ENCODE measurements at regions not wholly inside any gene's neighbourhood (a gene's known extent, or its start where the extent isn't known, plus 50 kb on each side); places are given as distances from the start of the nearest gene placed in this dataset.
A peak's percentile ranks its signal among the peaks of the same experiment; 100 is the strongest.

GRCh38 chrX:88526385-88526784, 220.6 kb upstream of the CPXCR1 start:
- no peak for DNase-seq (ENCODE audit: low read depth)

- DNase-seq (ENCODE audit: low read depth): no peak
Measured at GRCh38 chrX:88558421-88558820, 188.6 kb upstream of the CPXCR1 start.

- no peak for DNase-seq (ENCODE audit: low read depth)
Measured at GRCh38 chrX:88560673-88561330, 186.2 kb upstream of the CPXCR1 start.

- no peak for DNase-seq (ENCODE audit: low read depth)
Measured at GRCh38 chrX:88584283-88584682, 162.7 kb upstream of the CPXCR1 start.

- DNase-seq (ENCODE audit: low read depth): no peak
Measured at GRCh38 chrX:88586317-88586716, 160.7 kb upstream of the CPXCR1 start.

- DNase-seq (ENCODE audit: low read depth): no peak
Measured at GRCh38 chrX:88603237-88603636, 143.8 kb upstream of the CPXCR1 start.

- DNase-seq (ENCODE audit: low read depth): peak; percentile 31
Measured at GRCh38 chrX:88604433-88605221, 142.4 kb upstream of the CPXCR1 start.

- no peak for DNase-seq (ENCODE audit: low read depth)
Measured at GRCh38 chrX:88605222-88605583, 141.8 kb upstream of the CPXCR1 start.

GRCh38 chrX:88612870-88613329, 134.1 kb upstream of the CPXCR1 start:
- peak; percentile 15 for DNase-seq (ENCODE audit: low read depth)

- DNase-seq (ENCODE audit: low read depth): peak; percentile 24
Measured at GRCh38 chrX:88613338-88613737, 133.7 kb upstream of the CPXCR1 start.

GRCh38 chrX:88621278-88621677, 125.7 kb upstream of the CPXCR1 start:
- no peak for DNase-seq (ENCODE audit: low read depth)

GRCh38 chrX:88655460-88655859, 91.6 kb upstream of the CPXCR1 start:
- no peak for DNase-seq (ENCODE audit: low read depth)

GRCh38 chrX:88660836-88661235, 86.2 kb upstream of the CPXCR1 start:
- DNase-seq (ENCODE audit: low read depth): no peak

GRCh38 chrX:88672261-88672660, 74.8 kb upstream of the CPXCR1 start:
- no peak for DNase-seq (ENCODE audit: low read depth)

Data from HT1080 (cell line).